ENCODE measurements at regions not wholly inside any gene's neighbourhood (a gene's known extent, or its start where the extent isn't known, plus 50 kb on each side); places are given as distances from the start of the nearest gene placed in this dataset.

GRCh38 chr7:21041252-21041651 lies 254.6 kb upstream of the SP8 start:
- DNase-seq: no peak

- DNase-seq: no peak
These were observed 255.0 kb upstream of the SP8 start for GRCh38 chr7:21041666-21042065.

GRCh38 chr7:21044384-21044783 lies 257.7 kb upstream of the SP8 start:
- DNase-seq: no peak

DNA sequence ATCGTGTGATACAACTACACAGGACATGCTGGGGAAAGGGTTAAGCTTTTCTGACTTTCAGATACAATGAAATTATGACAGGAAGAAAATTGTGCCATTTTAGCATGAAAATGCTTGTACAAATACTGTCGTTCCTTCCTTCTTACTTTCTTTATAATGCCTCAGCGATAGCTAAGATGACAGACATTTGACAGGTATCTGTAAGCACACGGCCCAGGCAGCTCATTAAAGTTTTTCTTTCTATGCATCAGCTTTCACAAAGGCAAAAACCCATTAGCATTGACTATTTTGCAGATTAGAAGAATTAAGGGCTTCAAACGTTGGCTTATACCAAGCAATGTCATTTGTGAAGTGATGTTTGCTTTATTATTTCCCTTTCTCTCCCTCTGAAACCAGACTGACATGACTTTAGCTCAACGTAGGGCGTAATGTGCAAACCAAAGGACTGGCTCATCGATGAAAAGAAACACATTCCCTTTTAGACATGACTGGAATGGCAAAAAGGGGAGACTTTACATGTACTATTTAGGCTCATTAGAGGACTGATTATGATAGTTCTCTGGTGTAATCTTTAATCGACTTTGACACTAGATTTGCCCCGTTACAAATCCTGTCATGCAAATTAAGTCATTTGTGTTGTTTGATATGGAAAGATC lies 258.4 kb upstream of the SP8 start:
- no peak for DNase-seq

DNA sequence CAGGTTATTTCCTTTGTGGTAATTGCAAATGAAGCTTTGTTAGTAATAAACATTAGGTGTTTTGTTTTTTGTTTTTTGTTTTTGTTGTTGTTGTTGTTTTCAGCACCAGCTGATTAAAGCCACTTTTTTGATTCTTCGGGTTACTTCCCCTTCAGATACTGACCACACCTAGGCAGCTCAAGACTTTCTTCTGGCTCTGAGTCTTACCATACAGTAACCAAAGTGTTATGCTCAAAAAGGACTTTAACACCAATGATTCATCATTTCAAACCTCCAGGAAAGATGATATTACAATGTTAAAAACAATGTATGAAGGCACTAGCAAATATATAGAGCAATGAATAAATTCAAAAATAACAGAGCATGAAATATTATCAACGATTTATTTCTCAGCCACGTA lies 265.2 kb upstream of the SP8 start:
- no peak for DNase-seq

- no peak for DNase-seq
These were observed 267.9 kb upstream of the SP8 start for GRCh38 chr7:21054427-21055112.

DNA sequence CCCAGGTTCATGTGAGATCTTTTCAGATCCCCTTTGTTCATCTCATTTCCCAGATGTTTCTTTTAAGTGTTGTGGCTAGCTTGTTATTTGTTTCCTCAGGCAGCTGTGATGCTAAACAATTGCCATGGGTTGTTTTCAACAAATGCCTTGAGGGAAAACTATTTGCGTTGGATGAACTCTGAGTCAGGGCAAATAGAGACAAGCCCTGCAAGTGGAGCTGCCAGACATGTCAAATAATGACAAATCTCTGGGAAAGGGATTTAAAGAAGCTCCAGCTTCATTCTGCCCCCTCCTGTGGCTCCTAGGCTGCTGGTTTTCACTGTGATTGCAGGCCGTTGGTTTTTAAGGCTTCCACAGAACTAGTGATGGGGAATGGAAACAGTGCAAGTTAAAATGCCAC lies 272.4 kb upstream of the SP8 start:
- DNase-seq: no peak

DNA sequence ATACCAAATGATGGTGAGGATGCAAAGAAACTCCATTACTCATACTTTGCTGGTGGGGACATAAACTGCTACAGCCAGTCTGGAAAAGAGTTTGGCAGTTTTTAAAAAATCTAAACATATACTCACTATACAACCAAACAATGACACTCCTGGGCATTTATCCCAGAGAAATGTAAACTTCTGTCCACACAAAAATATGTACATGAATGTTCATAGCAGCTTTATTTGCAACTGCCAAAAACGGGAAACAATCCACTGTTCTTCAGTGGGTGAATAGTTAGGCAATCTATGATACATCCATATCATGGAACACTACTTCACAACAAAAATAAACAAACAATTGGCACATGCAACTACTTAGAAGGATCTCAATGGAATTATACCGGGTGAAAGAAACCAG lies 276.4 kb upstream of the SP8 start:
- DNase-seq: no peak

GRCh38 chr7:21064698-21065648 lies 278.3 kb upstream of the SP8 start:
- no peak for DNase-seq

DNA sequence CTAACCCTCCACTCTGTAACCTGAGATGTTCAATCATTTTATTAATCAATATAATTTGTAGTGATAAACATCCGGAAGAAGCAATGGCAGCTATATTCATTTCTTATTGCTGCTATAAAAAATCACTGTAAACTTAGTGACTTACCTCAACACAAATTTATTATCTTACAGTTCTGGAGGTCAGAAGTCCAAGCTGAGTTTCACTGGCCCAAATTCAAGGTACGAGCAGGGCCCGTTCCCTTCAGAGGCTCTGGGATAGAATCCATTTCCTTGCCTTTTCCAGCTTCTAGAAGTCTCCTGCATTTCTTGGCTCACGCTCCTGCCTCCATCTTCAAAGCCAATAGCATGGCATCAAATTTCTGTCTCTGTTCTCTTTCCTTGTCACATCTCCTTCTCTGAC lies 279.5 kb upstream of the SP8 start:
- no peak for DNase-seq

DNA sequence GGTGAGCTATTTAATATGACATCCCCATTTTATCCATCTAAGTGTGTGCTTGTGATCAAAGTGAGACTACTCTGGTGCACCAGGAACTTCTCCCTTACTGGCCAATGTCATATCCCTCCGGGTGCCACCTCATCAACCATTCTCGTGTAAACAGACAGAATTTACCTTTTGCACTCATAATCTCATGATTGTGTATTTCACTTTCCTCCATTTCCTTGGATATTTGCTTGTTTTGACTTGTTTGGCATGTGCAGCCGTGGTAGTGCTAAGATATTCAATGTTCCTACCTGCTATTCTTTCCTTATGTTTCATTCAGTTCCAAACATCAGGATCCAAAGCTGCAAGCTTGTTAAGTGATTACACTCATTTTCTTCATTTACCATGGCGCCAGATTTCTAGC lies 280.5 kb upstream of the SP8 start:
- no peak for DNase-seq

DNA sequence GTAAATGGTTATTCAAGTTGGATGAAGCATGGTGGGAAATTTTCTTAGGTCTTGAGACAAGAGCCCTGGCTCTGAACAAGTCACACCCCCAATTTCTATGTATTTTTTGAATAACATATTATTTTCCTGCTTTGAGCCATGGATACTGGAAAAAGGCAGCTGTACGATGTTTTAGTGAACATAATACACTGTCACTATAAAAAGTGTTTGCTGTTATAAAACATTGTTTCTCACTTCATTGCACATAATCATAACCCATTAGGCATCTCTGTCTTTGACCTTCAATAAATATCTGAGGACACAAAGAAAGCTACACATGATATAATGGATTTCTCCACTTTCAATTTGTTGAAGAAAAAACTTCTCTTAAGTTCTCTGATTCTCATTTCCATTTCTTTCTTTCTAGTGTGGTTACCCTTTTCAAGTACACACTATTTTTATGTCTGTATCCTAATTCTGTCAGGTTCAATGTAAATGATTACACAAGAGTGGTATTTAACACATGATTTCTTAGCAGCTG lies 283.9 kb upstream of the SP8 start:
- DNase-seq: no peak

DNA sequence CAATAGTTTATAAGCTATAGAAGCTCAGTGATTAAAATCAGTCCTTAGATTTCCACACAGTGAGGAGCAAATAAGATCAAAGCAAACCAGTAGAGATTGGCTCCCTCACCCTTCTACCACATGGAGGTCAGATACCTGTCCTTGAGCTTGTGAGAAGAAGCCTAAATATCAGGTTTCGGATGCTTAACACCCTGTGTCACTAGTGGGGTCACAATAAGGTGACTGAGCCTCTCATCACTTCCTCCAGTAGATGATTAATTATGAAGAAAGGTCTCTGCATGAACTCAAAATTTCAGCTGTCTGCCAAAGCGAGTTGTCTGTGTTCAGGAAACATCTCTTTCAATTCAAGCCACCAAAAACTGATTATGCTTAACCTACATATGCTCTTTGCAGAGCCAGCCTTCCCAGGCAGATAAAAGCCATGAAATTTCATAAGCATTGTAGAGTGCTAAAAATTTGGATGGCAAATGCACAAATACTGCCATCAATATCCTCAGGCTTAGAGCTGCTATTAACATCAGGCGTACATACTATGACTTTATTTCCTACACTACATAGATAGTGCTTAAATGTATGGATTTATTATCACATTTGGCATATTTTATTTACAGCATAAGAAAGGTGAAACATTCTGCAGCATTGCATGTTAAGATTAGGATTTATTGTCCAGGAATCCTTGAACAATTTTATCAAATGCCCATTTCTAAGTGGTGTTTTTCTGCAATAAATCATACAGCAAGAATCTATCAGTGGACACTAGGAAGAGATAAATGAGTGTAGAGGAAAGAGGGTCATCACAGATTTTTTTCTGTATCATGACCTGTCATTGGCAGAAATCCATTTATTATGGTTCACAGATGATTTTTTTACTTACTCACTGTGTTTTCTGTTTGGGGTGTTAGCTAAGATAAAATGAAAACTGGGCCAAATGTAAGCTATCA lies 285.1 kb upstream of the SP8 start:
- DNase-seq: no peak

DNA sequence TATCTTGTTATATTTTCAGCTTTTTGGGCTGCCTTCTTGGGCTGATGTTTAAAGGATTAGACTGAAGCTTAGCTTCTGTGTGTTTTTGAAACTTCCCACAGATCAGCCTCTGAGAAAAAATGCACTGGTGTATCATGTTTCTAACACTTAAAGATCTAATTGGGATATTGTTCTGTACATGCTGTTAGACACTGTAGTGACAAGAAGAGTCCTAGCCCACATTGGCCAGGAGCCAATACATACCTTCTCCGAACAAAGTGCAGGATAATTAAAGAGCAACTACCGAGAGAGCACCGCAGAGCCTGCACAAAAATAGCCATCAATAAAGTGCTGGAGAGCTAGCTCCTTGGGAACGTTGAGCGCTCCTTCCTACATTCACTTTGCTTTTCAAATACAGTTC lies 289.4 kb upstream of the SP8 start:
- DNase-seq: no peak

DNA sequence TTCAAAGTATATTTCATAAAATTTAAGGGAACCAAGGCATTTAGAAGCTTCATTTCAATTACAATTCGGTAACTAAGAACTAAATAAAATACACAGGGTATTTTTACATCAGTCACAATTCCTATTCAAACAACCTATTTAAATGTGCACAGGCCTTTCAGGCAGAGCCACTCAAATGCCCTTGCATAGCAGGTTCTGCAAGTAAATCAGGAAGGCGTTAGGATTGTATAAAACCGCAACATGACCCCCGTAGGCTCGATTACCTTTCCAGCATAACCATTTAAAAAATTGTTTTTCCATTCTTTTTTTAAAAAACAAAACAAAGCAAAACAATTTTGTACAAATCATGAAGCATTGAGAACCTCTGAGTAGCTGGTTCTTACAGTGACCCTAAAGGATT lies 289.9 kb upstream of the SP8 start:
- DNase-seq: no peak

DNA sequence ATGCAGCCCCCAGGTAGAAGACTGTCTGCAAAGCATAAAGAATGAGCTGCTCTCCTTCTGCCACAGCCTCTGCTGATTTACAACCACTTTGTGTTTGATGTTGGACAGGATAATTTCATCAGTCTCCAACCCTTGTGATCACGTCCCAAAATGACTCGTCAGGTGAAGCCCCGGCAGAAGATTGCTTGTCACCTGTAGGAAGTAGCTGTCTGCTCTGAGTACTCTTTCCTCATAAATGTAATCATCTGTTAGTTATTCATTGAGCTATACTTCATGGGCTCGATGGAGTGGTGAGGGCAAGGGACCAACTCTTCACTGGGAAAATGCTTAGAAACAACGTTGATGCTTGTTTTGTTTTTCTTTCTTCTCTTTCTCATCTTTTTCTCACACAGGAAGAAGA lies 290.9 kb upstream of the SP8 start:
- no peak for DNase-seq

DNA sequence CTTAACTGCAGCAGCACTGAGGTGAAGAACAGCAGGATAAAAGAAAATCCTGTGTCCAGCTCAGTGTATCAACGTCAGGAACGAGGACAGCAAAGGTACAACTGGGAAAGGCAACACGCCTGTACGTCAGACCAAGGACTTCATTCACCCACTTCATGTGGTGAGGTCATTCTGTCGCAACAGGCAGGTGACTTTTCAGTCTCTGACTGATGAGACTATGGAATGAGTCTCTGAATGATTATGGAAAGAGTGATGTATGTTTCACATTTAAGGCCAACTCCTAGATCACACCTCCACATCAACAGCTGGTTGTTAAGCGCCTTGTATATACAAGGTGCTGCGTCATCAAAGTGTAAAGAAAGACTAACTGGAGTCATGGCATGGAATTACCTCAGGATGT lies 297.6 kb upstream of the SP8 start:
- no peak for DNase-seq

GRCh38 chr7:21086688-21087087 lies 300.0 kb upstream of the SP8 start:
- DNase-seq: no peak

GRCh38 chr7:21089653-21090052 lies 303.0 kb upstream of the SP8 start:
- DNase-seq: no peak

GRCh38 chr7:21092766-21093702 lies 306.3 kb upstream of the SP8 start:
- DNase-seq: no peak

DNA sequence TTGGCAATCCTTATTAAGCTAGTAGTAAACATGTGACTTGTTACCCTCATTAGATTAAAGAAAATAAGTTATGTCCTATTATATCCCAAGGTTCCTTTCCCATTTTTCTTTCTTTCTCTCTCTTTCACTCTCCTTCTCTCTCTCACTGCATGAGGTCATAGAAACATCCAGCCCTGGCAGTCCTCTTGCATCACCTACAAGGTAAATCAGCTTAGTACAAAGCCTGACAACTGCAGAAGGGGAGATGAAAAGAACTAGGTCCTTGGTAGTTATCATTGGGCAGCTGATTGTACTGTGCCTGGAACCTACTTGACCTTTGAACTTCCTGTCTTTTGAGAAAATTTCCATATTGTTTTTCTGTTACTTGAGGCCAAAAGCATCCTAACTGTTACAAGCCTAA lies 307.9 kb upstream of the SP8 start:
- DNase-seq: no peak
